HEK293 (cell line): ENCODE measurements at regions not wholly inside any gene's neighbourhood (a gene's known extent, or its start where the extent isn't known, plus 50 kb on each side); places are given as distances from the start of the nearest gene placed in this dataset.
A peak's percentile ranks its signal among the peaks of the same experiment; 100 is the strongest.

ENCODE experiments used
- CTCF ChIA-PET: fragments of 350-600 bp; formaldehyde crosslinking; extraction: SDS; loops from one replicate; lab custom pipeline; 2021; ENCODE audit warnings: antibody characterized with exemption; lab: Yijun Ruan, JAX
- POLR2A ChIA-PET: fragments of 300-600 bp; formaldehyde crosslinking; extraction: SDS; loops from one replicate; lab custom pipeline; 2020; ENCODE audit warnings: antibody characterized with exemption, inconsistent platforms; lab: Yijun Ruan, JAX
- H3K27ac ChIP-seq: fragments of 200-500 bp; sonication (Bioruptor generic); 2 replicates; pipeline ENCODE4 v1.5.1; 2014; ENCODE audit warnings: low read depth, low read length, control low read depth, inconsistent platforms; ENCODE audit errors: extremely low read depth
- H3K36me3 ChIP-seq, 2 experiments: fragments of 200-500 bp in 1 of 2; sonication (Bioruptor generic) in 1 of 2; 1 replicate in 1 of 2; 2 replicates in 1 of 2; pipeline ENCODE4 v1.5.1; 2014 to 2017; ENCODE audit warnings: inconsistent platforms in 2 of 2, low read length in 2 of 2; ENCODE audit not compliant: control insufficient read depth in 2 of 2, insufficient read depth in 1 of 2
- H3K4me1 ChIP-seq: fragments of 200-500 bp; sonication (Bioruptor generic); 2 replicates; pipeline ENCODE4 v1.5.1; 2014; ENCODE audit warnings: mild to moderate bottlenecking, low read length, inconsistent platforms; ENCODE audit not compliant: control insufficient read depth, insufficient read depth
- H3K4me3 ChIP-seq: 2 replicates; pipeline ENCODE4 v1.5.1; 2011; ENCODE audit warnings: low read depth, mild to moderate bottlenecking, control low read depth, low read length, moderate library complexity
- H3K9me3 ChIP-seq: fragments of 200-500 bp; sonication (Bioruptor generic); 2 replicates; pipeline ENCODE4 v1.5.1; 2014; ENCODE audit warnings: low read depth, low read length, inconsistent platforms; ENCODE audit not compliant: control insufficient read depth, insufficient read depth
- BCL11B ChIP-seq: fragments of 450-650 bp; formaldehyde crosslinking; IDR thresholded peaks from 2 replicates; pipeline ENCODE4 v1.5.1; 2016; ENCODE audit warnings: low read depth, missing biosample characterization, missing genetic modification characterization
- CTCF ChIP-seq: fragments of 450-650 bp; formaldehyde crosslinking; IDR thresholded peaks from 2 replicates; pipeline ENCODE4 v1.5.1; 2016; ENCODE audit warnings: missing biosample characterization, missing genetic modification characterization
- GLI4 ChIP-seq: fragments of 450-650 bp; formaldehyde crosslinking; IDR thresholded peaks from 2 replicates; pipeline ENCODE4 v1.5.1; 2016; ENCODE audit warnings: missing biosample characterization, missing genetic modification characterization
- HOXC10 ChIP-seq: sonication (generic); formaldehyde crosslinking; IDR thresholded peaks from 2 replicates; pipeline ENCODE4 v1.8.1; 2023; ENCODE audit warnings: mild to moderate bottlenecking, missing genetic modification reagents
- KLF9 ChIP-seq: fragments of 450-650 bp; formaldehyde crosslinking; IDR thresholded peaks from 2 replicates; pipeline ENCODE4 v1.5.1; 2016; ENCODE audit warnings: missing biosample characterization, missing genetic modification characterization, low read depth
- MEIS1 ChIP-seq: sonication (generic); formaldehyde crosslinking; IDR thresholded peaks from 2 replicates; pipeline ENCODE4 v1.8.1; 2022; ENCODE audit warnings: missing genetic modification reagents, mild to moderate bottlenecking, borderline replicate concordance
- MYNN ChIP-seq: fragments of 450-650 bp; formaldehyde crosslinking; IDR thresholded peaks from 2 replicates; pipeline ENCODE4 v1.5.1; 2016; ENCODE audit warnings: missing biosample characterization, missing genetic modification characterization, borderline replicate concordance
- PRDM10 ChIP-seq: fragments of 450-650 bp; formaldehyde crosslinking; IDR thresholded peaks from 2 replicates; pipeline ENCODE4 v1.5.1; 2016; ENCODE audit warnings: missing biosample characterization, missing genetic modification characterization
- REPIN1 ChIP-seq: fragments of 450-650 bp; formaldehyde crosslinking; IDR thresholded peaks from 2 replicates; pipeline ENCODE4 v1.5.1; 2017; ENCODE audit warnings: missing biosample characterization, missing genetic modification characterization, low read depth
- ZBTB1 ChIP-seq: fragments of 450-650 bp; formaldehyde crosslinking; IDR thresholded peaks from 2 replicates; pipeline ENCODE4 v1.5.1; 2016; ENCODE audit warnings: missing biosample characterization, missing genetic modification characterization
- ZNF16 ChIP-seq: fragments of 450-650 bp; formaldehyde crosslinking; IDR thresholded peaks from 2 replicates; pipeline ENCODE4 v1.5.1; 2016; ENCODE audit warnings: low read depth, missing biosample characterization, missing genetic modification characterization
- ZNF175 ChIP-seq: fragments of 450-650 bp; formaldehyde crosslinking; IDR thresholded peaks from 2 replicates; pipeline ENCODE4 v1.5.1; 2016; ENCODE audit warnings: missing biosample characterization, missing genetic modification characterization
- ZNF211 ChIP-seq: fragments of 450-650 bp; formaldehyde crosslinking; IDR thresholded peaks from 2 replicates; pipeline ENCODE4 v1.5.1; 2016; ENCODE audit warnings: low read depth, missing biosample characterization, missing genetic modification characterization
- ZNF239 ChIP-seq: fragments of 450-650 bp; formaldehyde crosslinking; IDR thresholded peaks from 2 replicates; pipeline ENCODE4 v1.5.1; 2016; ENCODE audit warnings: missing biosample characterization, missing genetic modification characterization
- ZNF26 ChIP-seq: fragments of 450-650 bp; formaldehyde crosslinking; IDR thresholded peaks from 2 replicates; pipeline ENCODE4 v1.5.1; 2016; ENCODE audit warnings: missing biosample characterization, missing genetic modification characterization
- ZNF280C ChIP-seq: fragments of 450-650 bp; formaldehyde crosslinking; IDR thresholded peaks from 2 replicates; pipeline ENCODE4 v1.5.1; 2016; ENCODE audit warnings: missing biosample characterization, missing genetic modification characterization
- ZNF488 ChIP-seq: fragments of 450-650 bp; formaldehyde crosslinking; IDR thresholded peaks from 2 replicates; pipeline ENCODE4 v1.5.1; 2016; ENCODE audit warnings: missing biosample characterization, missing genetic modification characterization
- ZNF510 ChIP-seq: fragments of 450-650 bp; formaldehyde crosslinking; IDR thresholded peaks from 2 replicates; pipeline ENCODE4 v1.5.1; 2018; ENCODE audit warnings: mild to moderate bottlenecking, missing genetic modification characterization, missing biosample characterization; ENCODE audit not compliant: insufficient replicate concordance
- ZNF623 ChIP-seq: fragments of 450-650 bp; formaldehyde crosslinking; IDR thresholded peaks from 2 replicates; pipeline ENCODE4 v1.5.1; 2016; ENCODE audit warnings: missing biosample characterization, missing genetic modification characterization
- ZNF654 ChIP-seq: fragments of 450-650 bp; formaldehyde crosslinking; IDR thresholded peaks from 2 replicates; pipeline ENCODE4 v1.5.1; 2016; ENCODE audit warnings: low read depth, missing biosample characterization, missing genetic modification characterization
- ZNF658 ChIP-seq: fragments of 450-650 bp; formaldehyde crosslinking; IDR thresholded peaks from 2 replicates; pipeline ENCODE4; 2016; ENCODE audit warnings: missing biosample characterization, missing genetic modification characterization
- ZNF677 ChIP-seq: fragments of 450-650 bp; IDR thresholded peaks from 2 replicates; pipeline ENCODE4 v1.5.0; 2018; ENCODE audit warnings: missing biosample characterization, mild to moderate bottlenecking, missing genetic modification characterization, moderate library complexity

GRCh38 chr1:185674201-185674600, 60.0 kb upstream of the HMCN1 start (continued):
- TF ChIP-seq ZBTB1 (tag by site-specific recombination), result no peak
- TF ChIP-seq GLI4 (tag by site-specific recombination), result no peak

GRCh38 chr1:185672719-185673360, 61.4 kb upstream of the HMCN1 start:
- POLR2A ChIA-PET, result no interaction called here
- no peak for TF ChIP-seq ZNF211
- no peak for TF ChIP-seq REPIN1
- no peak for TF ChIP-seq HOXC10 (CRISPR knock-in tag)
- TF ChIP-seq ZNF239, result no peak
- TF ChIP-seq ZNF658 (tag by site-specific recombination), result no peak
- TF ChIP-seq ZNF510, result no peak
- TF ChIP-seq ZNF488 (tag by site-specific recombination), result no peak
- no peak for TF ChIP-seq ZNF16
- TF ChIP-seq MYNN (tag by site-specific recombination), result no peak
- no peak for TF ChIP-seq BCL11B
- no peak for TF ChIP-seq GLI4 (tag by site-specific recombination)
- TF ChIP-seq, all 188 proteins: peak for 0
- no peak overlapping the region for H3K4me3 ChIP-seq
- H3K36me3 ChIP-seq, result no peaks in the 10 kb centered on the region
- CTCF ChIA-PET, result interaction anchor here (0.7 kb wide), 1 partner anchor 76 kb away, joined by 3 read pairs; no protein-coding TSS in a partner anchor
- no peaks in the 10 kb centered on the region for H3K9me3 ChIP-seq
- H3K27ac ChIP-seq, result no peak overlapping the region
- 0 out of 2 replicates have a peak, but pooled peaks cover 3% of the 10 kb centered on the region for H3K4me1 ChIP-seq

- TF ChIP-seq KLF9 (no peak), ZNF175 (tag by site-specific recombination) (no peak), ZNF280C (tag by site-specific recombination) (no peak), ZNF26 (no peak), PRDM10 (no peak), ZNF677 (tag by site-specific recombination) (no peak), CTCF (tag by site-specific recombination) (peak; percentile 45), ZNF654 (peak; percentile 58), MEIS1 (CRISPR knock-in tag) (no peak), ZNF211 (no peak), ZNF623 (no peak)
- no peak overlapping the region for H3K4me3 ChIP-seq
- no peaks in the 10 kb centered on the region for H3K36me3 ChIP-seq
- H3K9me3 ChIP-seq, result no peaks in the 10 kb centered on the region
- no peak overlapping the region for H3K27ac ChIP-seq
- 0 out of 2 replicates have a peak, but pooled peaks cover 3% of the 10 kb centered on the region for H3K4me1 ChIP-seq
- CTCF ChIA-PET, result interaction anchor here (0.6 to 3.4 kb wide), 31 partner anchors 8 to 978 kb away, joined by 3 to 30 read pairs (median 4); no protein-coding TSS in a partner anchor
- POLR2A ChIA-PET, result interaction anchor here (1.0 kb wide), 1 partner anchor 353 kb away, joined by 4 read pairs; the partner anchor contains the start of gene IVNS1ABP
Measured at GRCh38 chr1:185670187-185670627, 64.0 kb upstream of the HMCN1 start.
